IMR-90 (cell line): ENCODE measurements at regions not wholly inside any gene's neighbourhood (a gene's known extent, or its start where the extent isn't known, plus 50 kb on each side); places are given as distances from the start of the nearest gene placed in this dataset.
A peak's percentile ranks its signal among the peaks of the same experiment; 100 is the strongest.

Source experiments
- ATAC-seq: fragments of 200-7000 bp; cut with Tn5 transposase; 2 replicates; pipeline ENCODE4 v1.9.1; 2020; ENCODE audit warnings: low read depth, mild to moderate bottlenecking, moderate library complexity
- BruUV-seq: library from RNA; stranded (reverse); fragments of 400-500 nt; replicated peaks from 2 replicates; lab custom pipeline; 2021; lab: Mats Ljungman, UMichigan
- CTCF ChIA-PET: fragments of 300-600 bp; formaldehyde crosslinking; extraction: SDS; loops from one replicate; lab custom pipeline; 2021; ENCODE audit warnings: antibody characterized with exemption; lab: Yijun Ruan, JAX
- POLR2A ChIA-PET: fragments of 300-600 bp; sonication (Branson Sonifier 250); formaldehyde crosslinking; loops from one replicate; lab custom pipeline; 2022; ENCODE audit warnings: antibody characterized with exemption; ENCODE audit not compliant: unreplicated experiment; lab: Charles Lee
- DNase-seq: peaks from one replicate; pipeline ENCODE4 v3.0.0; 2013
- H2AFZ ChIP-seq: replicated peaks from 2 replicates; pipeline ENCODE3; 2013; ENCODE audit warnings: low read length, mild to moderate bottlenecking; ENCODE audit not compliant: poor library complexity
- H2AK5ac ChIP-seq: 2 replicates; pipeline ENCODE4 v1.6.1; 2013; ENCODE audit warnings: low read depth, low read length, inconsistent platforms
- H2AK9ac ChIP-seq: replicated peaks from 2 replicates; pipeline ENCODE3; 2013; ENCODE audit warnings: mild to moderate bottlenecking, low read depth, low read length, moderate library complexity; ENCODE audit not compliant: poor library complexity
- H2BK120ac ChIP-seq: 2 replicates; pipeline ENCODE4 v1.6.1; 2013; ENCODE audit warnings: low read depth, low read length, inconsistent platforms
- H2BK15ac ChIP-seq: 3 replicates; pipeline ENCODE4 v1.6.1; 2013; ENCODE audit warnings: low read depth, low read length, inconsistent platforms
- H2BK20ac ChIP-seq: 2 replicates; pipeline ENCODE4 v1.6.1; 2013; ENCODE audit warnings: low read depth, mild to moderate bottlenecking, inconsistent platforms, low read length, moderate library complexity
- H2BK5ac ChIP-seq: 2 replicates; pipeline ENCODE4 v1.6.1; 2013; ENCODE audit warnings: mild to moderate bottlenecking, low read depth, low read length, inconsistent platforms; ENCODE audit not compliant: poor library complexity, severe bottlenecking
- H3K14ac ChIP-seq: replicated peaks from 2 replicates; pipeline ENCODE4 v1.6.1; 2013; ENCODE audit warnings: low read depth, low read length, inconsistent platforms
- H3K18ac ChIP-seq: 2 replicates; pipeline ENCODE4 v1.6.1; 2013; ENCODE audit warnings: low read depth, low read length, control low read depth
- H3K23ac ChIP-seq: 2 replicates; pipeline ENCODE4 v1.6.1; 2013; ENCODE audit warnings: low read depth, low read length, inconsistent platforms
- H3K27ac ChIP-seq: 2 replicates; pipeline ENCODE4 v1.5.1; 2013; ENCODE audit warnings: mild to moderate bottlenecking, control low read depth, low read length; ENCODE audit not compliant: insufficient read depth
- H3K27me3 ChIP-seq: 2 replicates; pipeline ENCODE4 v1.6.1; 2013; ENCODE audit warnings: low read length; ENCODE audit not compliant: control insufficient read depth, insufficient read depth
- H3K36me3 ChIP-seq: 2 replicates; pipeline ENCODE4 v1.6.1; 2013; ENCODE audit warnings: low read length, mixed read lengths; ENCODE audit not compliant: control insufficient read depth, insufficient read depth
- H3K4ac ChIP-seq: 2 replicates; pipeline ENCODE4 v1.6.1; 2013; ENCODE audit warnings: low read depth, low read length, inconsistent platforms
- H3K4me1 ChIP-seq: 2 replicates; pipeline ENCODE4 v1.6.1; 2013; ENCODE audit warnings: low read length, mixed read lengths; ENCODE audit not compliant: control insufficient read depth, insufficient read depth
- H3K4me2 ChIP-seq: 2 replicates; pipeline ENCODE4 v1.6.1; 2013; ENCODE audit warnings: low read depth, mild to moderate bottlenecking, control low read depth, low read length, moderate library complexity
- H3K4me3 ChIP-seq: 2 replicates; pipeline ENCODE4 v1.5.1; 2013; ENCODE audit warnings: low read depth, mild to moderate bottlenecking, control low read depth, low read length, moderate library complexity; ENCODE audit not compliant: insufficient read depth
- H3K56ac ChIP-seq: 2 replicates; pipeline ENCODE4 v1.6.1; 2013; ENCODE audit warnings: low read length, inconsistent platforms; ENCODE audit not compliant: insufficient read depth; ENCODE audit errors: extremely low read depth
- H3K79me1 ChIP-seq, 2 experiments: 2 replicates each; pipeline ENCODE4 v1.6.1; 2013; ENCODE audit warnings: low read length in 2 of 2, inconsistent platforms in 1 of 2, low read depth in 1 of 2
- H3K9ac ChIP-seq: 2 replicates; pipeline ENCODE4 v1.6.1; 2013; ENCODE audit warnings: low read depth, low read length, control low read depth
- H3K9me1 ChIP-seq: 2 replicates; pipeline ENCODE4 v1.6.1; 2013; ENCODE audit warnings: low read length, inconsistent platforms; ENCODE audit not compliant: insufficient read depth
- H3K9me3 ChIP-seq: 2 replicates; pipeline ENCODE4 v1.6.1; 2013; ENCODE audit warnings: low read length; ENCODE audit not compliant: control insufficient read depth, insufficient read depth
- H4K20me1 ChIP-seq: 2 replicates; pipeline ENCODE4 v1.6.1; 2013; ENCODE audit warnings: low read length, inconsistent platforms; ENCODE audit not compliant: insufficient read depth
- H4K5ac ChIP-seq: 2 replicates; pipeline ENCODE4 v1.6.1; 2013; ENCODE audit warnings: mild to moderate bottlenecking, low read depth, low read length, control low read depth
- H4K8ac ChIP-seq, 2 experiments: 2 replicates each; pipeline ENCODE4 v1.6.1; 2013; ENCODE audit warnings: low read depth in 2 of 2, low read length in 2 of 2, control low read depth in 1 of 2, inconsistent platforms in 1 of 2
- H4K91ac ChIP-seq: 2 replicates; pipeline ENCODE4 v1.6.1; 2013; ENCODE audit warnings: low read depth, low read length, inconsistent platforms; ENCODE audit not compliant: insufficient read depth
- CEBPB ChIP-seq: IDR thresholded peaks from 2 replicates; pipeline ENCODE4 v1.6.1; 2012; ENCODE audit warnings: low read depth, low read length, improper control_type of control experiment
- RFX5 ChIP-seq: IDR thresholded peaks from 2 replicates; pipeline ENCODE4 v1.8.0; 2012; ENCODE audit warnings: low read depth, mild to moderate bottlenecking, low read length, moderate library complexity
- WGBS, 2 experiments: methylation state at CpG; one replicate each; pipeline versions ENCODE4 v1.1.5 to v1.1.7; 2013; ENCODE audit warnings: missing lambda C conversion rate in 2 of 2; ENCODE audit not compliant: insufficient read length in 1 of 2; ENCODE audit errors: extremely low coverage in 2 of 2; 5-methylcytosine and 5-hydroxymethylcytosine counted together
- dilution Hi-C: fragments of 300-500 bp; cut with HindIII; formaldehyde crosslinking; loops from one replicate; pipeline ENCODE4 v1.14.3; 2018; ENCODE audit warnings: low sequenced_read_pairs; ENCODE audit not compliant: unreplicated experiment
- in situ Hi-C: fragments of 300-500 bp; cut with MboI; formaldehyde crosslinking; loops from 3 replicates; pipeline ENCODE4 v1.14.3; 2019; ENCODE audit warnings: low sequenced_read_pairs, inconsistent platforms, mixed read lengths
- intact Hi-C: fragments of 100-400 bp; cut with micrococcal nuclease; formaldehyde crosslinking; loops from 2 replicates; pipeline ENCODE4 v1.10.0; 2022

DNA sequence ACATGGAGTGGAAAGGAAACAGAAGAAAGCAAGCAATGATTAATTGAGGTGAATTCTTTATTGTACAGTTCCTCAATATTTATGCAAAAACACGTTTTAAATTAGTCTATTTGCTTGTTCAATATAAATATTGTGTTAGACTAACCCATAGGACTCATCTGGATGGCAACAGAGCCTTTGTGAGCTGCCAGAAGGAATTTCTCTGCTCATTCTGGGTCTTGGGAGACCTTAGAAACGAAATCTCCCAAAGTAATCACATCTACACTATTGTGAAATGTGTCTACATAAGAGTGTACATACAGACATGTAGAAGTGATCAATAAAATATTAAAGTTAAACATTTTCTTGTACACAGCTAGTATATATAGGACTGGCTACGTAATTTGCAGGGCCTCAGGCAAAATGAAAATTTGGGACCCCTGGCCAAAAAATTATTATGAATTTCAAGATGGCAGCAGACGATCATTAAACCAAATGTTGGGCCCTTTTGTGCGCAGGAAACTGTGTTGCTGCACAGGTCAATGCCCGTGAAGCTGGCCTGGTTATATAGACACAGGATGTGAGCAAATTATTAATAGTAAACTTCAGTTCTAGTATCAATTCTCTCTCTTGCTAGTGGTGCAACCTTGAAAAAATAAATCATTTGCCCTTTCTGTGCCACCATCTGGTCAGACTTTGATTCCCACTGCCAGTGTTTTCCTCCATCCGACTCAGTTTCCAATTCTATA, 83.3 kb downstream of the MINAR1 start:
- no peak overlapping the region for H2BK120ac ChIP-seq
- intact Hi-C loops: no loop called here
- no peaks in the 10 kb centered on the region for H3K9me1 ChIP-seq
- in situ Hi-C loops: no loop called here
- WGBS, 2 experiments: no CpG with 5 or more reads among the region's 7 CpGs
- H3K79me1 ChIP-seq: no peaks in the 10 kb centered on the region
- H3K36me3 ChIP-seq: no peaks in the 10 kb centered on the region
- no peak overlapping the region for H2BK5ac ChIP-seq
- no peak overlapping the region for H2AFZ ChIP-seq
- no peak overlapping the region for H4K8ac ChIP-seq
- H3K14ac ChIP-seq: no peak overlapping the region
- no peak overlapping the region for H3K23ac ChIP-seq
- H3K56ac ChIP-seq: no peak overlapping the region
- no peak overlapping the region for H3K27ac ChIP-seq
- no peak overlapping the region for H3K4ac ChIP-seq
- no TSS peak for BruUV-seq
- no peak overlapping the region for H3K4me3 ChIP-seq
- no peak overlapping the region for H3K18ac ChIP-seq
- H4K91ac ChIP-seq: no peak overlapping the region
- dilution Hi-C loops: no loop called here
- TF ChIP-seq CEBPB: 0 out of 2 replicates have a peak, but pooled peaks have one; percentile 0
- TF ChIP-seq RFX5: no peak
- peaks cover 4% of the 10 kb centered on the region for H3K27me3 ChIP-seq
- H4K5ac ChIP-seq: no peak overlapping the region
- no peak overlapping the region for H2AK9ac ChIP-seq
- H2BK20ac ChIP-seq: no peak overlapping the region
- H3K9me3 ChIP-seq: no peaks in the 10 kb centered on the region
- H4K20me1 ChIP-seq: no peaks in the 10 kb centered on the region
- H2BK15ac ChIP-seq: no peak overlapping the region
- no peak for DNase-seq
- no peak overlapping the region for H3K9ac ChIP-seq
- no peak overlapping the region for H3K4me2 ChIP-seq
- no peak overlapping the region for H2AK5ac ChIP-seq
- H3K4me1 ChIP-seq: no peaks in the 10 kb centered on the region
- ChIA-PET CTCF (no interaction called here), POLR2A (no interaction called here)
- ATAC-seq: no peak
